ENCODE measurements at regions not wholly inside any gene's neighbourhood (a gene's known extent, or its start where the extent isn't known, plus 50 kb on each side); places are given as distances from the start of the nearest gene placed in this dataset.

GRCh38 chr11:92845390-92845789 lies 124.1 kb upstream of the MTNR1B start:
- TF ChIP-seq, protein P1, sequence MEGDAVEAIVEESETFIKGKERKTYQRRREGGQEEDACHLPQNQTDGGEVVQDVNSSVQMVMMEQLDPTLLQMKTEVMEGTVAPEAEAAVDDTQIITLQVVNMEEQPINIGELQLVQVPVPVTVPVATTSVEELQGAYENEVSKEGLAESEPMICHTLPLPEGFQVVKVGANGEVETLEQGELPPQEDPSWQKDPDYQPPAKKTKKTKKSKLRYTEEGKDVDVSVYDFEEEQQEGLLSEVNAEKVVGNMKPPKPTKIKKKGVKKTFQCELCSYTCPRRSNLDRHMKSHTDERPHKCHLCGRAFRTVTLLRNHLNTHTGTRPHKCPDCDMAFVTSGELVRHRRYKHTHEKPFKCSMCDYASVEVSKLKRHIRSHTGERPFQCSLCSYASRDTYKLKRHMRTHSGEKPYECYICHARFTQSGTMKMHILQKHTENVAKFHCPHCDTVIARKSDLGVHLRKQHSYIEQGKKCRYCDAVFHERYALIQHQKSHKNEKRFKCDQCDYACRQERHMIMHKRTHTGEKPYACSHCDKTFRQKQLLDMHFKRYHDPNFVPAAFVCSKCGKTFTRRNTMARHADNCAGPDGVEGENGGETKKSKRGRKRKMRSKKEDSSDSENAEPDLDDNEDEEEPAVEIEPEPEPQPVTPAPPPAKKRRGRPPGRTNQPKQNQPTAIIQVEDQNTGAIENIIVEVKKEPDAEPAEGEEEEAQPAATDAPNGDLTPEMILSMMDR (IDR thresholded peaks at IDR 0.05) = no peak
- no peak for DNase-seq (ENCODE audit: low spot score)

DNA sequence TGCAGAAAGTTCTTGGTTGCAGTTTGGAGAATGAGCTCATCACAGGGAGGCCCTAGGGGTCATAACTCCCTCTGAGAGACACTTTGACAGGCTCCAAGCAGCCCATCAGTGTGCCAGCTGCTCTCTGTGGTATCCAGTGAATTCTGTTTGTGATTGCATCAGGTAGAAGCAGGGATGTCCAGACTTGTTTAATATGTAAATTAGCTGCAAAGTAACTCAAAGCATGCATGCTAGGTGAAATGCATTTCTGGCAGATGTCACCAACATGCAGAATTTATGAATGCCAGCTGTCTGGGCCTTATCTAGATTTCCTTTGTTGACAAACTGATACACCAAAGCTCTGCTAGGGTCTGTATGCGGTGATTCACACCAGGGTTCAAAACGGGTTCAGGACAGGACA lies 123.6 kb upstream of the MTNR1B start:
- Histone ChIP-seq H3K4me3 (no peak overlapping the region), H3K9me3 (no peaks in the 10 kb centered on the region), H3K4me1 (ENCODE audit: control insufficient read depth in 1 of 2, low read depth in 2 of 2) (no peaks in the 10 kb centered on the region), H3K36me3 (peaks cover 13% of the 10 kb centered on the region), H3K27me3 (replicated peaks; ENCODE audit: insufficient read depth) (no peaks in the 10 kb centered on the region), H3K27ac (no peak overlapping the region)
- TF ChIP-seq, protein P1 (IDR thresholded peaks at IDR 0.05) = no peak
- no peak for DNase-seq (ENCODE audit: low spot score)
- ATAC-seq (ENCODE audit: insufficient number of reproducible peaks, low FRiP score, low read depth) = no peak

More at GRCh38 chr11:92845390-92845789, 124.1 kb upstream of the MTNR1B start:
- Histone ChIP-seq H3K4me3 (no peak overlapping the region), H3K27me3 (replicated peaks; ENCODE audit: insufficient read depth) (no peaks in the 10 kb centered on the region), H3K4me1 (ENCODE audit: control insufficient read depth in 1 of 2, low read depth in 2 of 2) (no peaks in the 10 kb centered on the region), H3K36me3 (peaks cover 13% of the 10 kb centered on the region), H3K9me3 (no peaks in the 10 kb centered on the region), H3K27ac (no peak overlapping the region)
- no peak for ATAC-seq (ENCODE audit: insufficient number of reproducible peaks, low FRiP score, low read depth)

- no peaks in the 10 kb centered on the region for H3K4me1 ChIP-seq (ENCODE audit: control insufficient read depth in 1 of 2, low read depth in 2 of 2)
- no peaks in the 10 kb centered on the region for H3K27me3 ChIP-seq (replicated peaks; ENCODE audit: insufficient read depth)
- TF ChIP-seq, protein P1 (IDR thresholded peaks at IDR 0.05) = no peak
- peaks cover 13% of the 10 kb centered on the region for H3K36me3 ChIP-seq
- no peak overlapping the region for H3K27ac ChIP-seq
- H3K4me3 ChIP-seq = no peak overlapping the region
- ATAC-seq (ENCODE audit: insufficient number of reproducible peaks, low FRiP score, low read depth) (no peak), DNase-seq (ENCODE audit: low spot score) (no peak)
- H3K9me3 ChIP-seq = no peaks in the 10 kb centered on the region
Observed at GRCh38 chr11:92846491-92847125, 122.8 kb upstream of the MTNR1B start.

GRCh38 chr11:92848578-92848977 lies 120.9 kb upstream of the MTNR1B start:
- DNase-seq (ENCODE audit: low spot score) (no peak), ATAC-seq (ENCODE audit: insufficient number of reproducible peaks, low FRiP score, low read depth) (no peak)
- H3K4me3 ChIP-seq = no peak overlapping the region
- peaks cover 0 to 10% of the 10 kb centered on the region in 2 donors for H3K4me1 ChIP-seq (ENCODE audit: control insufficient read depth in 1 of 2, low read depth in 2 of 2)
- H3K9me3 ChIP-seq = no peaks in the 10 kb centered on the region
- TF ChIP-seq, protein P1 (IDR thresholded peaks at IDR 0.05) = no peak
- H3K36me3 ChIP-seq = peaks cover 9% of the 10 kb centered on the region
- no peaks in the 10 kb centered on the region for H3K27me3 ChIP-seq (replicated peaks; ENCODE audit: insufficient read depth)
- H3K27ac ChIP-seq = no peak overlapping the region

DNA sequence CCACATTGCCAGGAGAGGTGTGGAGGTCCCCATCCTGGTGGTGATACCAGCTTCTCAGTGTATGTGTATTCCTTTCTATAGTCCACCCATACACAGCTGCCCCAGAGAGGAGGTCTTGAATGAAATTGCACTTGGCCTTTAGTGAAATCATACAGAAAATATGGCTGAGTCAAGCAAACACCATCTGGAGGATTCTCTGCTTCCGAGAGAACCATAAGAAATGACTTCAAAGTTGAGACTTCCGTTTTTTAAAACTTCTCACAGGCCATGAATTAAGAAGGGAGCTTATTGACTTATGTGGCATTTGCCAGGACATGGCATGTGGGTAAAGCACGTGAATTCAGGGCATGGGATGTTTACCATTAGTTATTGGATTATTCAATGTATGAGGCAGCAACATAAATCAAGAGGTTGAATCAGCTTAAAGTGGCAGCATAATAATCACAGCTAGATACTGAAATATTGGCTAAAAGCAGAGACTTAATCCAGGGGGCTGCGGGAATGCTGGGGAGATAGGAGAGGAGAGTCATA lies 119.1 kb upstream of the MTNR1B start:
- Histone ChIP-seq H3K36me3 (no peaks in the 10 kb centered on the region), H3K27ac (no peak overlapping the region), H3K4me3 (no peak overlapping the region), H3K4me1 (ENCODE audit: control insufficient read depth in 1 of 2, low read depth in 2 of 2) (peaks cover 0 to 10% of the 10 kb centered on the region in 2 donors), H3K9me3 (no peaks in the 10 kb centered on the region), H3K27me3 (replicated peaks; ENCODE audit: insufficient read depth) (no peaks in the 10 kb centered on the region)
- ATAC-seq (ENCODE audit: insufficient number of reproducible peaks, low FRiP score, low read depth) = no peak
- no peak for DNase-seq (ENCODE audit: low spot score)
- TF ChIP-seq, protein P1 (IDR thresholded peaks at IDR 0.05) = no peak

Data from thoracic aorta (tissue), 2 donors.